ENCODE measurements at regions not wholly inside any gene's neighbourhood (a gene's known extent, or its start where the extent isn't known, plus 50 kb on each side); places are given as distances from the start of the nearest gene placed in this dataset.
"Not testable (repeated sequence)": the region's sequence is repeated elsewhere in the genome, so short reads cannot be mapped to it uniquely, and the experiment has no call there.

DNA sequence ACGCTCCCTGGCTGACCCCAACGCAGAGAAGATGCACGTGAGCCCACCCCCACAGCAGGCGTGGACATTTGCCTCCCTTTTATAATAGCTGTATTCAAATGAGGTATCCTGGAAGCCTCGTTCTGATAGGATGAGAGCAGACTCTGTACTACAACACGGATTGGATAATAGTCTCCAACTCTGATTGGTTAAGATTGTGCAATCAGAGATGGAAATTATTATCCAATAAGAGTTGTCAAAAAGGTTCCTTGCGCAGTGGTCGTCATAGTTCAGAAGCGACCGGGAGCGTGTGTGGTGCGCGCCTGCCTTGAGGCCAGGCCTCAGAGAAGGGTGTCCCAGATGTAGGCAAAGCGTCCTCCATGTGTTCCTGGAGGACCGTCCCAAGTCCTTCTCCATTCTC is 104.6 kb downstream of the USP22 start:
- Histone ChIP-seq H3K36me3 (no peaks in the 10 kb centered on the region), H3K4me1 (ENCODE audit: control insufficient read depth in 1 of 2, insufficient read depth in 1 of 2, low read depth in 1 of 2, low read length in 1 of 2) (no peaks in the 10 kb centered on the region), H3K27ac (no peak overlapping the region), H3K4me3 (ENCODE audit: low read depth in 1 of 2, low read length in 1 of 2) (no peak overlapping the region), H3K9me3 (no peaks in the 10 kb centered on the region), H3K27me3 (no peaks in the 10 kb centered on the region)
- TF ChIP-seq, protein P1, sequence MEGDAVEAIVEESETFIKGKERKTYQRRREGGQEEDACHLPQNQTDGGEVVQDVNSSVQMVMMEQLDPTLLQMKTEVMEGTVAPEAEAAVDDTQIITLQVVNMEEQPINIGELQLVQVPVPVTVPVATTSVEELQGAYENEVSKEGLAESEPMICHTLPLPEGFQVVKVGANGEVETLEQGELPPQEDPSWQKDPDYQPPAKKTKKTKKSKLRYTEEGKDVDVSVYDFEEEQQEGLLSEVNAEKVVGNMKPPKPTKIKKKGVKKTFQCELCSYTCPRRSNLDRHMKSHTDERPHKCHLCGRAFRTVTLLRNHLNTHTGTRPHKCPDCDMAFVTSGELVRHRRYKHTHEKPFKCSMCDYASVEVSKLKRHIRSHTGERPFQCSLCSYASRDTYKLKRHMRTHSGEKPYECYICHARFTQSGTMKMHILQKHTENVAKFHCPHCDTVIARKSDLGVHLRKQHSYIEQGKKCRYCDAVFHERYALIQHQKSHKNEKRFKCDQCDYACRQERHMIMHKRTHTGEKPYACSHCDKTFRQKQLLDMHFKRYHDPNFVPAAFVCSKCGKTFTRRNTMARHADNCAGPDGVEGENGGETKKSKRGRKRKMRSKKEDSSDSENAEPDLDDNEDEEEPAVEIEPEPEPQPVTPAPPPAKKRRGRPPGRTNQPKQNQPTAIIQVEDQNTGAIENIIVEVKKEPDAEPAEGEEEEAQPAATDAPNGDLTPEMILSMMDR (IDR thresholded peaks at IDR 0.05), result no peak

- no peaks in the 10 kb centered on the region for H3K27me3 ChIP-seq
- no peaks in the 10 kb centered on the region for H3K4me1 ChIP-seq (ENCODE audit: control insufficient read depth in 1 of 2, insufficient read depth in 1 of 2, low read depth in 1 of 2, low read length in 1 of 2)
- TF ChIP-seq, protein P1 (IDR thresholded peaks at IDR 0.05), result no peak
- no peaks in the 10 kb centered on the region for H3K9me3 ChIP-seq
- H3K27ac ChIP-seq, result no peak overlapping the region
- no peaks in the 10 kb centered on the region for H3K36me3 ChIP-seq
- no peak overlapping the region for H3K4me3 ChIP-seq (ENCODE audit: low read depth in 1 of 2, low read length in 1 of 2)
These were observed 103.7 kb downstream of the USP22 start for GRCh38 chr17:20938988-20939615.

- H3K36me3 ChIP-seq, result no peaks in the 10 kb centered on the region
- H3K4me3 ChIP-seq (ENCODE audit: low read depth in 1 of 2, low read length in 1 of 2), result no peak overlapping the region
- no peak overlapping the region for H3K27ac ChIP-seq
- H3K27me3 ChIP-seq, result no peaks in the 10 kb centered on the region
- no peaks in the 10 kb centered on the region for H3K4me1 ChIP-seq (ENCODE audit: control insufficient read depth in 1 of 2, insufficient read depth in 1 of 2, low read depth in 1 of 2, low read length in 1 of 2)
- H3K9me3 ChIP-seq, result no peaks in the 10 kb centered on the region
- TF ChIP-seq, protein P1 (IDR thresholded peaks at IDR 0.05), result no peak
These were observed 100.9 kb downstream of the USP22 start for GRCh38 chr17:20941872-20942271.

- TF ChIP-seq, protein P1 (IDR thresholded peaks at IDR 0.05), result no peak
- Histone ChIP-seq H3K4me1 (ENCODE audit: control insufficient read depth in 1 of 2, insufficient read depth in 1 of 2, low read depth in 1 of 2, low read length in 1 of 2) (no peaks in the 10 kb centered on the region), H3K9me3 (no peaks in the 10 kb centered on the region), H3K27me3 (peaks cover 3% of the 10 kb centered on the region), H3K27ac (no peak overlapping the region), H3K4me3 (ENCODE audit: low read depth in 1 of 2, low read length in 1 of 2) (no peak overlapping the region), H3K36me3 (no peaks in the 10 kb centered on the region)
These were observed 98.6 kb downstream of the USP22 start for GRCh38 chr17:20944014-20944865.

- H3K9me3 ChIP-seq; H3K27me3 ChIP-seq; H3K4me3 ChIP-seq (ENCODE audit: low read depth in 1 of 2, low read length in 1 of 2); H3K36me3 ChIP-seq; H3K4me1 ChIP-seq (ENCODE audit: control insufficient read depth in 1 of 2, insufficient read depth in 1 of 2, low read depth in 1 of 2, low read length in 1 of 2); H3K27ac ChIP-seq: not testable (repeated sequence)
These were observed 95.1 kb downstream of the USP22 start for GRCh38 chr17:20947708-20948107.

All from neutrophil (primary cell).